Fibroblast of skin of scalp (primary cell): ENCODE measurements at regions not wholly inside any gene's neighbourhood (a gene's known extent, or its start where the extent isn't known, plus 50 kb on each side); places are given as distances from the start of the nearest gene placed in this dataset.

ENCODE experiments used
- DNase-seq: peaks from one replicate; pipeline ENCODE4 v3.0.0-alpha.2; 2013

DNA sequence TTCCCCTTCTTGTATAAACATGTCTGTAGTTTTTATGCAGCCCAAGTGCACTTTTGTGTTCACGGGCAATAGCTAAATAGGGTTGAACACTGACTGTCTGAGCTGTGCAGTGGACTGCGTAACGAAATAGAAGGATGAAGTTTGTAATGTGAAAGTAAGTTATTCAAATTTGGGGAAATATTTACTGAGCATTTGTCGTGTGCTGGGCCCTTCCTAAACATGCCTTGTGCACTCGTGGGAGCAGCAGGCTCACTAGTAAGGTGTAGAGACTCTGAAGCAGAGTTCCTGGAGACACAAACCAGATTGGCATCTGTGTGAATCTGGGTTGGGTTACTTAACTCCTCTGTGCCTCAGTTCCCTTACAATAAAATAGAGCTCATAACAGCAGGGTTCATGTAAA is 51.7 kb upstream of the C1QTNF7 start:
- no peak for DNase-seq

DNA sequence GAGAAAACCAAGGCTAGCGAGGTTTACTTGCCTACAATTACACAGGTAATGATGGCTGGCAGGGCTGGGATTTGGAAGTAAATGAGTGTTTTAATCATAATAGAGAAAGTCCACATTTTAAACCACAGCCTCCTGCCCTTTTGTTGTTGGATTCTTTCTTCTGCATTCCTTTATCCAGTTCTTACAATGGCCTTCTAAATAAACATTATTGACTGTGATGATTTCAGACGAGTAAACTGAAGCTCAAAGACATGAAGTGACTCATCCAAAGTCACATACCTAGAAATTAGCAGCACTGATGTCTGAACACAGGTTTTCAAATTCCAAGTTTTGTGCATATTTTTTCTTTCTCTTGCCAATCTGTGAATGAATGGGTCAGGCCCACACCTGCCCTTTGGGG is 51.2 kb upstream of the C1QTNF7 start:
- peak; percentile 58 for DNase-seq
